Breast epithelium (tissue), 3 donors: ENCODE measurements at regions not wholly inside any gene's neighbourhood (a gene's known extent, or its start where the extent isn't known, plus 50 kb on each side); places are given as distances from the start of the nearest gene placed in this dataset.

Source experiments
- POLR2A ChIP-seq: fragments of 450-650 bp; IDR thresholded peaks from one replicate; pipeline ENCODE4 v1.6.1; 2016; ENCODE audit warnings: antibody characterized with exemption, mild to moderate bottlenecking, moderate library complexity
- POLR2AphosphoS5 ChIP-seq, 3 donors: sonication (generic); formaldehyde crosslinking; IDR thresholded peaks; one replicate each; pipeline ENCODE4 v1.6.1; 2017; ENCODE audit warnings: antibody characterized with exemption in 3 of 3

DNA sequence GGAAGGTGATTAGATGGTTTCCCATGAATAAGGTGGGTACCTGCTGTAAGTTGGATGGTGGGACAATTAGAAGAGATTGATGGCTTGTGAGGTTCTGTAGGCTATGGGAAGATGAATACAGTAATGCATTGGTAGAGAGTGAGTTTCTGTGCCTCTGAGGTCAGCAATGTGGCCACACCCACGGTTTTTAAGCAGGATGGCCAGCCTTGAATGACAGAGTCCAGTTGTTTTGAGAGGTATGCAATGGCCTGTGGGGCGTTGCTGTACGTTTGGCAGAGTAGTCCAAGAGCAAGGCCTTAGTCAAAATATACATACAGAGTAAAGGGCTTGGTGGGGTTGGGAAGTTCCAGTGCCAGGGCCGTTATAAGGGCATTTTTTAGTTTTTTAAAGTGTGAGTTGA is 235.6 kb upstream of the C9orf72 start:
- TF ChIP-seq POLR2A (no peak), POLR2AphosphoS5 (IDR thresholded peaks at IDR 0.05) (no peak)
